Upper lobe of right lung (tissue), 1 donor: ENCODE measurements at regions not wholly inside any gene's neighbourhood (a gene's known extent, or its start where the extent isn't known, plus 50 kb on each side); places are given as distances from the start of the nearest gene placed in this dataset.

Source experiments
- ATAC-seq: fragments of 200-7000 bp; cut with Tn5 transposase; one replicate; pipeline ENCODE4 v1.9.1; 2020; ENCODE audit warnings: mild to moderate bottlenecking, moderate library complexity
- DNase-seq: peaks from one replicate; pipeline ENCODE4 v3.0.0-alpha.2; 2020
- H3K27ac ChIP-seq: fragments of 200-600 bp; one replicate; pipeline ENCODE4 v1.8.0; 2022
- H3K27me3 ChIP-seq: fragments of 200-600 bp; one replicate; pipeline ENCODE4 v1.8.0; 2022; ENCODE audit warnings: mild to moderate bottlenecking
- H3K36me3 ChIP-seq: fragments of 200-600 bp; one replicate; pipeline ENCODE4 v1.8.0; 2022
- H3K4me1 ChIP-seq: fragments of 200-600 bp; one replicate; pipeline ENCODE4 v1.8.0; 2022
- H3K4me3 ChIP-seq: fragments of 200-600 bp; one replicate; pipeline ENCODE4 v1.8.0; 2022; ENCODE audit warnings: mild to moderate bottlenecking
- H3K9me3 ChIP-seq: fragments of 200-600 bp; one replicate; pipeline ENCODE4 v1.8.0; 2022
- CTCF ChIP-seq: fragments of 200-600 bp; IDR thresholded peaks from one replicate; pipeline ENCODE4 v1.8.0; 2022; ENCODE audit warnings: antibody characterized with exemption
- intact Hi-C: fragments of 100-400 bp; cut with DNase I; formaldehyde crosslinking; loops from one replicate; pipeline ENCODE4 v1.11.0; 2022
- donor health status: DM: no; HTN: yes; CAD: no; lungs with severe emphysema.

- intact Hi-C loops: no loop called here
- Histone ChIP-seq H3K9me3 (no peaks in the 10 kb centered on the region), H3K27me3 (no peaks in the 10 kb centered on the region), H3K4me3 (no peak overlapping the region), H3K27ac (no peak overlapping the region), H3K36me3 (no peaks in the 10 kb centered on the region), H3K4me1 (no peaks in the 10 kb centered on the region)
- no peak for ATAC-seq
- TF ChIP-seq CTCF: no peak
- no peak for DNase-seq
Measured at GRCh38 chr1:115465802-115466363, 127.8 kb upstream of the NGF start.

- intact Hi-C loops: no loop called here
- no peak for TF ChIP-seq CTCF
- Histone ChIP-seq H3K4me3 (no peak overlapping the region), H3K36me3 (no peaks in the 10 kb centered on the region), H3K27ac (no peak overlapping the region), H3K9me3 (no peaks in the 10 kb centered on the region), H3K27me3 (no peaks in the 10 kb centered on the region), H3K4me1 (no peaks in the 10 kb centered on the region)
- ATAC-seq (no peak), DNase-seq (no peak)
Measured at GRCh38 chr1:115463347-115463746, 125.3 kb upstream of the NGF start.

GRCh38 chr1:115462566-115463076 is 124.6 kb upstream of the NGF start:
- no peak overlapping the region for H3K27ac ChIP-seq
- no peaks in the 10 kb centered on the region for H3K9me3 ChIP-seq
- no peak for ATAC-seq
- H3K4me3 ChIP-seq: no peak overlapping the region
- H3K36me3 ChIP-seq: no peaks in the 10 kb centered on the region
- no peaks in the 10 kb centered on the region for H3K4me1 ChIP-seq
- no peak for DNase-seq
- no peak for TF ChIP-seq CTCF
- intact Hi-C loops: no loop called here
- H3K27me3 ChIP-seq: no peaks in the 10 kb centered on the region

- H3K4me1 ChIP-seq: no peaks in the 10 kb centered on the region
- H3K4me3 ChIP-seq: no peak overlapping the region
- no peak for TF ChIP-seq CTCF
- no peaks in the 10 kb centered on the region for H3K9me3 ChIP-seq
- ATAC-seq: no peak
- intact Hi-C loops: no loop called here
- no peak for DNase-seq
- H3K36me3 ChIP-seq: no peaks in the 10 kb centered on the region
- H3K27ac ChIP-seq: no peak overlapping the region
- no peaks in the 10 kb centered on the region for H3K27me3 ChIP-seq
Measured at GRCh38 chr1:115461526-115461925, 123.5 kb upstream of the NGF start.

GRCh38 chr1:115459161-115459560 is 121.1 kb upstream of the NGF start:
- Histone ChIP-seq H3K4me3 (no peak overlapping the region), H3K27me3 (no peaks in the 10 kb centered on the region), H3K4me1 (no peaks in the 10 kb centered on the region), H3K36me3 (no peaks in the 10 kb centered on the region), H3K9me3 (no peaks in the 10 kb centered on the region), H3K27ac (no peak overlapping the region)
- TF ChIP-seq CTCF: no peak
- ATAC-seq (no peak), DNase-seq (no peak)
- intact Hi-C loops: no loop called here
